ENCODE measurements at regions not wholly inside any gene's neighbourhood (a gene's known extent, or its start where the extent isn't known, plus 50 kb on each side); places are given as distances from the start of the nearest gene placed in this dataset.

GRCh38 chr7:89514970-89515369 is 639.3 kb upstream of the STEAP1 start:
- ATAC-seq (ENCODE audit: low read depth) (no peak), DNase-seq (no peak)
- no peak overlapping the region for H3K23ac ChIP-seq (ENCODE audit: low read depth, low read length)
- no peak overlapping the region for H2AK5ac ChIP-seq (ENCODE audit: low read depth, low read length)
- H3K36me3 ChIP-seq (ENCODE audit: control insufficient read depth, insufficient read depth, low read length) = no peaks in the 10 kb centered on the region
- H2BK20ac ChIP-seq (ENCODE audit: low read depth, low read length) = no peak overlapping the region
- no peak overlapping the region for H3K4me2 ChIP-seq (ENCODE audit: low read depth, low read length)
- POLR2A ChIA-PET (ENCODE audit: unreplicated experiment) = no interaction called here
- no peaks in the 10 kb centered on the region for H3K79me1 ChIP-seq (ENCODE audit: low read depth in 1 of 2, low read length in 2 of 2)
- no peaks in the 10 kb centered on the region for H3K27me3 ChIP-seq (ENCODE audit: control insufficient read depth, insufficient read depth, low read length)
- H2AK9ac ChIP-seq (replicated peaks; ENCODE audit: low read depth, low read length, poor library complexity) = no peak overlapping the region
- no CpG with 5 or more reads among the region's 3 CpGs for WGBS, 2 experiments (ENCODE audit: extremely low coverage in 2 of 2, insufficient read length in 1 of 2)
- no peak overlapping the region for H3K14ac ChIP-seq (replicated peaks; ENCODE audit: low read depth, low read length)
- no peak overlapping the region for H3K4ac ChIP-seq (ENCODE audit: low read depth, low read length)
- no peak overlapping the region for H3K9ac ChIP-seq (ENCODE audit: low read depth, low read length)
- no peak overlapping the region for H3K27ac ChIP-seq (ENCODE audit: insufficient read depth, low read length)
- H4K91ac ChIP-seq (ENCODE audit: insufficient read depth, low read depth, low read length) = no peak overlapping the region
- peaks cover 6% of the 10 kb centered on the region for H3K9me3 ChIP-seq (ENCODE audit: control insufficient read depth, insufficient read depth, low read length)
- H2BK15ac ChIP-seq (ENCODE audit: low read depth, low read length) = no peak overlapping the region
- H3K4me1 ChIP-seq (ENCODE audit: control insufficient read depth, insufficient read depth, low read length) = no peaks in the 10 kb centered on the region
- no peaks in the 10 kb centered on the region for H4K20me1 ChIP-seq (ENCODE audit: insufficient read depth, low read length)
- dilution Hi-C loops (cut with HindIII; ENCODE audit: low sequenced_read_pairs, unreplicated experiment) = no loop called here
- no peak overlapping the region for H3K4me3 ChIP-seq (ENCODE audit: insufficient read depth, low read depth, low read length)
- no peak overlapping the region for H2AFZ ChIP-seq (replicated peaks; ENCODE audit: low read length, poor library complexity)
- TF ChIP-seq RAD21 (IDR thresholded peaks at IDR 0.05; ENCODE audit: low read length) (no peak), CTCF (conservative IDR thresholded peaks at IDR 0.05; ENCODE audit: low read depth, low read length) (no peak), RCOR1 (IDR thresholded peaks at IDR 0.05; ENCODE audit: insufficient replicate concordance, low read length) (no peak), CHD1 (IDR thresholded peaks at IDR 0.05; ENCODE audit: low read depth, low read length) (no peak), NFE2L2 (IDR thresholded peaks at IDR 0.05; ENCODE audit: low read depth, low read length) (no peak), FOS (IDR thresholded peaks at IDR 0.05; ENCODE audit: low read depth, low read length) (no peak), RFX5 (IDR thresholded peaks at IDR 0.05; ENCODE audit: low read depth, low read length) (no peak), SMC3 (IDR thresholded peaks at IDR 0.05; ENCODE audit: low read depth, low read length) (no peak), BHLHE40 (IDR thresholded peaks at IDR 0.05; ENCODE audit: low read depth, low read length) (no peak), POLR2A (IDR thresholded peaks at IDR 0.05; ENCODE audit: low read depth, low read length) (no peak), CEBPB (IDR thresholded peaks at IDR 0.05; ENCODE audit: low read depth, low read length) (no peak), MAZ (IDR thresholded peaks at IDR 0.05; ENCODE audit: borderline replicate concordance, low read depth, low read length) (no peak), MXI1 (IDR thresholded peaks at IDR 0.05; ENCODE audit: borderline replicate concordance, low read depth, low read length) (no peak), MAFK (IDR thresholded peaks at IDR 0.05; ENCODE audit: low read depth, low read length) (no peak)
- TF ChIP-seq, protein P1, sequence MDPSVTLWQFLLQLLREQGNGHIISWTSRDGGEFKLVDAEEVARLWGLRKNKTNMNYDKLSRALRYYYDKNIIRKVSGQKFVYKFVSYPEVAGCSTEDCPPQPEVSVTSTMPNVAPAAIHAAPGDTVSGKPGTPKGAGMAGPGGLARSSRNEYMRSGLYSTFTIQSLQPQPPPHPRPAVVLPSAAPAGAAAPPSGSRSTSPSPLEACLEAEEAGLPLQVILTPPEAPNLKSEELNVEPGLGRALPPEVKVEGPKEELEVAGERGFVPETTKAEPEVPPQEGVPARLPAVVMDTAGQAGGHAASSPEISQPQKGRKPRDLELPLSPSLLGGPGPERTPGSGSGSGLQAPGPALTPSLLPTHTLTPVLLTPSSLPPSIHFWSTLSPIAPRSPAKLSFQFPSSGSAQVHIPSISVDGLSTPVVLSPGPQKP (IDR thresholded peaks at IDR 0.05; ENCODE audit: borderline replicate concordance, low read depth, low read length) = no peak
- TF ChIP-seq, protein P2, sequence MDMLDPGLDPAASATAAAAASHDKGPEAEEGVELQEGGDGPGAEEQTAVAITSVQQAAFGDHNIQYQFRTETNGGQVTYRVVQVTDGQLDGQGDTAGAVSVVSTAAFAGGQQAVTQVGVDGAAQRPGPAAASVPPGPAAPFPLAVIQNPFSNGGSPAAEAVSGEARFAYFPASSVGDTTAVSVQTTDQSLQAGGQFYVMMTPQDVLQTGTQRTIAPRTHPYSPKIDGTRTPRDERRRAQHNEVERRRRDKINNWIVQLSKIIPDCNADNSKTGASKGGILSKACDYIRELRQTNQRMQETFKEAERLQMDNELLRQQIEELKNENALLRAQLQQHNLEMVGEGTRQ (IDR thresholded peaks at IDR 0.05; ENCODE audit: low read depth, low read length) = no peak
- no peak overlapping the region for H4K5ac ChIP-seq (ENCODE audit: low read depth, low read length)
- in situ Hi-C loops (cut with MboI; ENCODE audit: low sequenced_read_pairs) = no loop called here
- BruUV-seq (replicated peaks) = no TSS peak
- intact Hi-C loops (cut with micrococcal nuclease) = no loop called here
- no peak overlapping the region for H3K56ac ChIP-seq (ENCODE audit: extremely low read depth, insufficient read depth, low read length)
- H4K8ac ChIP-seq (ENCODE audit: low read depth in 2 of 2, low read length in 2 of 2) = no peak overlapping the region
- H2BK120ac ChIP-seq (ENCODE audit: low read depth, low read length) = no peak overlapping the region
- no peak overlapping the region for H3K18ac ChIP-seq (ENCODE audit: low read depth, low read length)
- CTCF ChIA-PET = no interaction called here
- H3K9me1 ChIP-seq (ENCODE audit: insufficient read depth, low read length) = no peaks in the 10 kb centered on the region
- no peak overlapping the region for H2BK5ac ChIP-seq (ENCODE audit: low read depth, low read length, poor library complexity, severe bottlenecking)

Measured in IMR-90 (cell line).